Left lung (tissue), 4 donors: ENCODE measurements at regions not wholly inside any gene's neighbourhood (a gene's known extent, or its start where the extent isn't known, plus 50 kb on each side); places are given as distances from the start of the nearest gene placed in this dataset.

Experiments used
- ATAC-seq: fragments of 200-7000 bp; cut with Tn5 transposase; one replicate; pipeline ENCODE4 v1.9.1; 2020; ENCODE audit warnings: moderate library complexity
- DNase-seq, 4 donors: peaks; one replicate each; pipeline ENCODE4 v3.0.0-alpha.2; 2013 to 2020
- H3K27ac ChIP-seq, 2 donors: fragments of 200-600 bp; sonication (generic) in 1 of 2; one replicate each; pipeline versions ENCODE4 v1.5.0 to v1.8.0; 2020 to 2021
- H3K27me3 ChIP-seq, 2 donors: fragments of 200-600 bp; sonication (generic) in 1 of 2; one replicate each; pipeline versions ENCODE4 v1.5.0 to v1.8.0; 2020 to 2021
- H3K36me3 ChIP-seq, 2 donors: fragments of 200-600 bp; sonication (generic) in 1 of 2; one replicate each; pipeline versions ENCODE4 v1.5.0 to v1.8.0; 2020 to 2021
- H3K4me1 ChIP-seq, 2 donors: fragments of 200-600 bp; one replicate each; pipeline ENCODE4 v1.8.0; 2021
- H3K4me3 ChIP-seq, 2 donors: fragments of 200-600 bp; sonication (generic) in 1 of 2; one replicate each; pipeline versions ENCODE4 v1.5.0 to v1.8.0; 2020 to 2021; ENCODE audit warnings: mild to moderate bottlenecking in 1 of 2
- H3K9me3 ChIP-seq, 2 donors: fragments of 200-600 bp; sonication (generic) in 1 of 2; one replicate each; pipeline versions ENCODE4 v1.5.0 to v1.8.0; 2020 to 2021
- intact Hi-C, 2 donors: fragments of 100-400 bp; cut with DNase I; formaldehyde crosslinking; loops; one replicate each; pipeline versions ENCODE4 v1.11.2 to v1.14.2; 2022
- TF ChIP-seq, protein P1 (sequence below), 2 donors: fragments of 200-600 bp; sonication (generic) in 1 of 2; IDR thresholded peaks; one replicate each; pipeline versions ENCODE4 v1.5.0 to v1.8.0; 2021; ENCODE audit warnings: antibody characterized with exemption in 2 of 2
- donor health status: DM: no; HTN: yes; CAD: no.
- donor health status: DM: no; HTN: no; CAD: no.

- intact Hi-C loops = no loop called here
- no peaks in the 10 kb centered on the region for H3K4me1 ChIP-seq
- H3K36me3 ChIP-seq = no peaks in the 10 kb centered on the region
- no peak overlapping the region for H3K27ac ChIP-seq
- ATAC-seq (no peak), DNase-seq (no peak)
- H3K9me3 ChIP-seq = no peaks in the 10 kb centered on the region
- H3K27me3 ChIP-seq = no peaks in the 10 kb centered on the region
- TF ChIP-seq, protein P1, sequence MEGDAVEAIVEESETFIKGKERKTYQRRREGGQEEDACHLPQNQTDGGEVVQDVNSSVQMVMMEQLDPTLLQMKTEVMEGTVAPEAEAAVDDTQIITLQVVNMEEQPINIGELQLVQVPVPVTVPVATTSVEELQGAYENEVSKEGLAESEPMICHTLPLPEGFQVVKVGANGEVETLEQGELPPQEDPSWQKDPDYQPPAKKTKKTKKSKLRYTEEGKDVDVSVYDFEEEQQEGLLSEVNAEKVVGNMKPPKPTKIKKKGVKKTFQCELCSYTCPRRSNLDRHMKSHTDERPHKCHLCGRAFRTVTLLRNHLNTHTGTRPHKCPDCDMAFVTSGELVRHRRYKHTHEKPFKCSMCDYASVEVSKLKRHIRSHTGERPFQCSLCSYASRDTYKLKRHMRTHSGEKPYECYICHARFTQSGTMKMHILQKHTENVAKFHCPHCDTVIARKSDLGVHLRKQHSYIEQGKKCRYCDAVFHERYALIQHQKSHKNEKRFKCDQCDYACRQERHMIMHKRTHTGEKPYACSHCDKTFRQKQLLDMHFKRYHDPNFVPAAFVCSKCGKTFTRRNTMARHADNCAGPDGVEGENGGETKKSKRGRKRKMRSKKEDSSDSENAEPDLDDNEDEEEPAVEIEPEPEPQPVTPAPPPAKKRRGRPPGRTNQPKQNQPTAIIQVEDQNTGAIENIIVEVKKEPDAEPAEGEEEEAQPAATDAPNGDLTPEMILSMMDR (IDR thresholded peaks at IDR 0.05) = no peak
- H3K4me3 ChIP-seq = no peak overlapping the region
Observed at GRCh38 chr17:34832376-34832775, 128.9 kb downstream of the CCT6B start.

DNA sequence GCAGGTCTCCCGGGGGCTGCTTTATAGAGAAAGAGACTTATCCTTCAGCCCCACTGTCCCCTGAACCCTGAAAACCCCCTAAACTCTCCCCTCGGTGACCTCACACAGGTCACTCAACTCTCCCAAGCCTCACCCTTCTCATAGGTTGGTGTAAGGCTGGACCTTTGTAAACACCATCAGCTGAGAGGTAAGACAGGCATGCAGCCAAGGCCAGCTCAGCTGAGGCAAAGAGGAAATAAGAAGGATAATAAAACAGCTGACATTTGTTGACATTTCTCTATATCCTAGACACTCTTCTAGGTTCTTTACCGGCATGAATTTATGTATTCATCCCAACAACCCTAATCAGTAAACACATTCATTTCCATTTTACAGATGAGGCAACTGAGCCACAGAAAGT lies 134.3 kb downstream of the CCT6B start:
- intact Hi-C loops = no loop called here
- Histone ChIP-seq H3K27ac (no peak overlapping the region), H3K9me3 (no peaks in the 10 kb centered on the region), H3K4me3 (no peak overlapping the region), H3K4me1 (no peaks in the 10 kb centered on the region), H3K36me3 (no peaks in the 10 kb centered on the region), H3K27me3 (no peaks in the 10 kb centered on the region)
- TF ChIP-seq, protein P1 (IDR thresholded peaks at IDR 0.05) = no peak
- DNase-seq = no peak
- no peak for ATAC-seq

DNA sequence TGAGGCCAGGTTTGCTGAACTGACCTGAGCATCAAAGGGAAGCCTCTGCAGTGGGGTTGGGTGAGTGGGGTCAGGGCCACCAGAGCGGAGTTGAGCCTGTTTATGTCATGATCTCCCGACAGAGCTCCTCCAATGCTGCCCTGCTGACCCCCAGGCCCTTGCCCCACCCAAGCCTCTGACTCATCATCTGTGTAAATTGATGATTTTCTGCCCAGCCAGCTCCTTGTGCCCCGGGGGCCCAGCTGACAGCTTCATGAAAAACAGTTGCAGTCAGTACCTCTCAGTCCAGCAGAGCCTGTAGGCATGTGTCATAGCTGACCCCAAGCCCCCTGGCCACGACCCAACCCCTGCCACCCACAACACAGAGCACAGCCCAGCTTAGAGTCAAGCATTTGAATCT lies 134.9 kb downstream of the CCT6B start:
- no peak for ATAC-seq
- Histone ChIP-seq H3K27me3 (no peaks in the 10 kb centered on the region), H3K9me3 (no peaks in the 10 kb centered on the region), H3K4me3 (no peak overlapping the region), H3K27ac (no peak overlapping the region), H3K36me3 (no peaks in the 10 kb centered on the region), H3K4me1 (no peaks in the 10 kb centered on the region)
- no peak for DNase-seq
- TF ChIP-seq, protein P1 (IDR thresholded peaks at IDR 0.05) = no peak
- intact Hi-C loops = no loop called here

GRCh38 chr17:34825884-34826283 lies 135.4 kb downstream of the CCT6B start:
- ATAC-seq (no peak), DNase-seq (no peak)
- no peaks in the 10 kb centered on the region for H3K4me1 ChIP-seq
- TF ChIP-seq, protein P1 (IDR thresholded peaks at IDR 0.05) = no peak
- H3K4me3 ChIP-seq = no peak overlapping the region
- H3K36me3 ChIP-seq = no peaks in the 10 kb centered on the region
- intact Hi-C loops = no loop called here
- H3K27me3 ChIP-seq = no peaks in the 10 kb centered on the region
- H3K9me3 ChIP-seq = no peaks in the 10 kb centered on the region
- no peak overlapping the region for H3K27ac ChIP-seq

DNA sequence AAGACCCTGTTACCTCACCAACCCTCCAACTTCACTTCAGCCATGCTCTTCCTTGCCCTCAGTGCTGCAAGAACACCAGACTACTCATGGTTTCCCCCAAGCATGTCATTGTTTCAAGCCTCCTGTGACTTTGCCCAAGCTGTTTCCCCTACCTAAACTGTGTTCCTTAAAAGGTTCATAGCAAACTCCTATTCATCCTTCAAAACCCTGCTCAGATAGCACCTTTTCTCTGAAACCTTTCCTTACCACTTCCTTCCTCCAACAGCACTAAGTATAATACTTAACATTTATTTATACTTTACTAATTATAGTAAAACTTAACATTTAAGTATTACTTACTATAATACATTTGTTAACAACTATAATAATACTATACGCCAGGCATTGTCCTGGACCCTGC lies 136.2 kb downstream of the CCT6B start:
- H3K4me1 ChIP-seq = no peaks in the 10 kb centered on the region
- H3K27ac ChIP-seq = no peak overlapping the region
- intact Hi-C loops = no loop called here
- DNase-seq = no peak
- TF ChIP-seq, protein P1 (IDR thresholded peaks at IDR 0.05) = no peak
- no peak overlapping the region for H3K4me3 ChIP-seq
- H3K27me3 ChIP-seq = no peaks in the 10 kb centered on the region
- no peaks in the 10 kb centered on the region for H3K36me3 ChIP-seq
- ATAC-seq = no peak
- no peaks in the 10 kb centered on the region for H3K9me3 ChIP-seq
